ENCODE measurements at regions not wholly inside any gene's neighbourhood (a gene's known extent, or its start where the extent isn't known, plus 50 kb on each side); places are given as distances from the start of the nearest gene placed in this dataset.
A peak's percentile ranks its signal among the peaks of the same experiment; 100 is the strongest.

GRCh38 chr13:47005756-47006414, 109.0 kb upstream of the HTR2A start:
- Histone ChIP-seq H3K27ac (no peak overlapping the region), H3K4me3 (ENCODE audit: low read depth, low read length) (no peak overlapping the region), H3K27me3 (replicated peaks) (no peaks in the 10 kb centered on the region), H3K36me3 (replicated peaks) (no peaks in the 10 kb centered on the region)
- no peak for TF ChIP-seq CTCF (IDR thresholded peaks at IDR 0.05; ENCODE audit: low read depth, low read length, missing control alignments)
- DNase-seq = no peak
- in situ Hi-C loops (cut with HindIII; ENCODE audit: low pct_ligation_motif_present, low sequenced_read_pairs) = no loop called here

- no peak for TF ChIP-seq CTCF (IDR thresholded peaks at IDR 0.05; ENCODE audit: low read depth, low read length, missing control alignments)
- H3K27me3 ChIP-seq (replicated peaks) = no peaks in the 10 kb centered on the region
- H3K27ac ChIP-seq = no peak overlapping the region
- H3K36me3 ChIP-seq (replicated peaks) = no peaks in the 10 kb centered on the region
- no peak for DNase-seq
- in situ Hi-C loops (cut with HindIII; ENCODE audit: low pct_ligation_motif_present, low sequenced_read_pairs) = no loop called here
- no peak overlapping the region for H3K4me3 ChIP-seq (ENCODE audit: low read depth, low read length)
Observed at GRCh38 chr13:47004540-47004939, 107.7 kb upstream of the HTR2A start.

- peak; percentile 42 for TF ChIP-seq CTCF (IDR thresholded peaks at IDR 0.05; ENCODE audit: low read depth, low read length, missing control alignments)
- in situ Hi-C loops (cut with HindIII; ENCODE audit: low pct_ligation_motif_present, low sequenced_read_pairs) = no loop called here
- no peak for DNase-seq
- no peaks in the 10 kb centered on the region for H3K36me3 ChIP-seq (replicated peaks)
- H3K27ac ChIP-seq = no peak overlapping the region
- H3K27me3 ChIP-seq (replicated peaks) = no peaks in the 10 kb centered on the region
- no peak overlapping the region for H3K4me3 ChIP-seq (ENCODE audit: low read depth, low read length)
Observed at GRCh38 chr13:47004027-47004426, 107.2 kb upstream of the HTR2A start.

GRCh38 chr13:47000165-47000564, 103.3 kb upstream of the HTR2A start:
- no peak for DNase-seq
- H3K27ac ChIP-seq = no peak overlapping the region
- in situ Hi-C loops (cut with HindIII; ENCODE audit: low pct_ligation_motif_present, low sequenced_read_pairs) = no loop called here
- H3K36me3 ChIP-seq (replicated peaks) = no peaks in the 10 kb centered on the region
- no peak for TF ChIP-seq CTCF (IDR thresholded peaks at IDR 0.05; ENCODE audit: low read depth, low read length, missing control alignments)
- no peaks in the 10 kb centered on the region for H3K27me3 ChIP-seq (replicated peaks)
- no peak overlapping the region for H3K4me3 ChIP-seq (ENCODE audit: low read depth, low read length)

- in situ Hi-C loops (cut with HindIII; ENCODE audit: low pct_ligation_motif_present, low sequenced_read_pairs) = no loop called here
- no peak overlapping the region for H3K4me3 ChIP-seq (ENCODE audit: low read depth, low read length)
- TF ChIP-seq CTCF (IDR thresholded peaks at IDR 0.05; ENCODE audit: low read depth, low read length, missing control alignments) = no peak
Observed at GRCh38 chr13:46996316-46997030, 99.6 kb upstream of the HTR2A start.

More at GRCh38 chr13:46996316-46997030, 99.6 kb upstream of the HTR2A start:
- H3K27ac ChIP-seq = no peak overlapping the region
- no peaks in the 10 kb centered on the region for H3K36me3 ChIP-seq (replicated peaks)
- DNase-seq = no peak
- H3K27me3 ChIP-seq (replicated peaks) = no peaks in the 10 kb centered on the region
